ENCODE measurements at regions not wholly inside any gene's neighbourhood (a gene's known extent, or its start where the extent isn't known, plus 50 kb on each side); places are given as distances from the start of the nearest gene placed in this dataset.

- TF ChIP-seq EZH2 (IDR thresholded peaks at IDR 0.05; ENCODE audit: borderline replicate concordance, low read depth, low read length) (no peak), CTCF (IDR thresholded peaks at IDR 0.05 in 2 of 3, conservative IDR thresholded peaks at IDR 0.05 in 1 of 3; ENCODE audit: insufficient read depth in 2 of 3, low read depth in 1 of 3, low read length in 3 of 3) (no peak)
Measured at GRCh38 chr3:41065340-41065739, 134.0 kb upstream of the CTNNB1 start.
